ENCODE measurements at regions not wholly inside any gene's neighbourhood (a gene's known extent, or its start where the extent isn't known, plus 50 kb on each side); places are given as distances from the start of the nearest gene placed in this dataset.

- no peak for DNase-seq (ENCODE audit: low read depth)
- no peak overlapping the region for H3K4me3 ChIP-seq (ENCODE audit: low read depth, low read length)
- TF ChIP-seq CTCF (IDR thresholded peaks at IDR 0.05; ENCODE audit: insufficient read depth, low read depth, low read length) = no peak
- H3K36me3 ChIP-seq (ENCODE audit: control insufficient read depth, insufficient read depth, low read length) = no peaks in the 10 kb centered on the region
- no peaks in the 10 kb centered on the region for H3K27me3 ChIP-seq (ENCODE audit: control insufficient read depth, insufficient read depth, low read length)
- POLR2A ChIA-PET = no interaction called here
- CTCF ChIA-PET = interaction anchor here (3.0 kb wide), 1 partner anchor 452 kb away, joined by 15 read pairs; no protein-coding TSS in a partner anchor
Measured at GRCh38 chr7:16113058-16113457, 308.3 kb downstream of the CRPPA start.

GRCh38 chr7:16106869-16107268, 314.5 kb downstream of the CRPPA start:
- CTCF ChIA-PET = interaction anchor here (1.2 to 1.3 kb wide), 2 partner anchors 29 to 458 kb away, joined by 3 read pairs; no protein-coding TSS in a partner anchor
- POLR2A ChIA-PET = no interaction called here

GRCh38 chr7:16106300-16106699, 315.0 kb downstream of the CRPPA start:
- CTCF ChIA-PET = interaction anchor here (1.2 kb wide), 2 partner anchors 19 to 29 kb away, joined by 3 read pairs; no protein-coding TSS in a partner anchor
- H3K36me3 ChIP-seq (ENCODE audit: control insufficient read depth, insufficient read depth, low read length) = no peaks in the 10 kb centered on the region
- POLR2A ChIA-PET = no interaction called here
- H3K27me3 ChIP-seq (ENCODE audit: control insufficient read depth, insufficient read depth, low read length) = no peaks in the 10 kb centered on the region
- no peak for DNase-seq (ENCODE audit: low read depth)
- no peak for TF ChIP-seq CTCF (IDR thresholded peaks at IDR 0.05; ENCODE audit: insufficient read depth, low read depth, low read length)
- no peak overlapping the region for H3K4me3 ChIP-seq (ENCODE audit: low read depth, low read length)

More at GRCh38 chr7:16106869-16107268, 314.5 kb downstream of the CRPPA start:
- TF ChIP-seq CTCF (IDR thresholded peaks at IDR 0.05; ENCODE audit: insufficient read depth, low read depth, low read length) = no peak
- no peaks in the 10 kb centered on the region for H3K27me3 ChIP-seq (ENCODE audit: control insufficient read depth, insufficient read depth, low read length)
- no peak overlapping the region for H3K4me3 ChIP-seq (ENCODE audit: low read depth, low read length)
- no peaks in the 10 kb centered on the region for H3K36me3 ChIP-seq (ENCODE audit: control insufficient read depth, insufficient read depth, low read length)
- DNase-seq (ENCODE audit: low read depth) = no peak

- DNase-seq (ENCODE audit: low read depth) = no peak
- no peaks in the 10 kb centered on the region for H3K27me3 ChIP-seq (ENCODE audit: control insufficient read depth, insufficient read depth, low read length)
- no peak for TF ChIP-seq CTCF (IDR thresholded peaks at IDR 0.05; ENCODE audit: insufficient read depth, low read depth, low read length)
- ChIA-PET CTCF (interaction anchor here (1.0 kb wide), 1 partner anchor 10 kb away, joined by 3 read pairs; no protein-coding TSS in a partner anchor), POLR2A (no interaction called here)
- no peak overlapping the region for H3K4me3 ChIP-seq (ENCODE audit: low read depth, low read length)
- no peaks in the 10 kb centered on the region for H3K36me3 ChIP-seq (ENCODE audit: control insufficient read depth, insufficient read depth, low read length)
Measured at GRCh38 chr7:16099302-16099849, 322.0 kb downstream of the CRPPA start.

- POLR2A ChIA-PET = no interaction called here
- Histone ChIP-seq H3K36me3 (ENCODE audit: control insufficient read depth, insufficient read depth, low read length) (no peaks in the 10 kb centered on the region), H3K27me3 (ENCODE audit: control insufficient read depth, insufficient read depth, low read length) (no peaks in the 10 kb centered on the region), H3K4me3 (ENCODE audit: low read depth, low read length) (no peak overlapping the region)
- CTCF ChIA-PET = interaction anchor here (0.9 to 1.5 kb wide), 5 partner anchors 18 to 784 kb away, joined by 3 to 4 read pairs (median 3); no protein-coding TSS in a partner anchor
- peak; percentile 72 for TF ChIP-seq CTCF (IDR thresholded peaks at IDR 0.05; ENCODE audit: insufficient read depth, low read depth, low read length)
- no peak for DNase-seq (ENCODE audit: low read depth)
Measured at GRCh38 chr7:16098585-16099179, 322.7 kb downstream of the CRPPA start.
